GM12892 (cell line): ENCODE measurements at regions not wholly inside any gene's neighbourhood (a gene's known extent, or its start where the extent isn't known, plus 50 kb on each side); places are given as distances from the start of the nearest gene placed in this dataset.

Source experiments
- POLR2AphosphoS5 ChIP-seq: IDR thresholded peaks from 2 replicates; pipeline ENCODE4 v1.6.1; 2011; ENCODE audit warnings: low read depth, low read length, control low read depth
- TAF1 ChIP-seq: IDR thresholded peaks from 2 replicates; pipeline ENCODE4 v1.6.1; 2011; ENCODE audit warnings: low read depth, mild to moderate bottlenecking, control low read depth, low read length, borderline replicate concordance

DNA sequence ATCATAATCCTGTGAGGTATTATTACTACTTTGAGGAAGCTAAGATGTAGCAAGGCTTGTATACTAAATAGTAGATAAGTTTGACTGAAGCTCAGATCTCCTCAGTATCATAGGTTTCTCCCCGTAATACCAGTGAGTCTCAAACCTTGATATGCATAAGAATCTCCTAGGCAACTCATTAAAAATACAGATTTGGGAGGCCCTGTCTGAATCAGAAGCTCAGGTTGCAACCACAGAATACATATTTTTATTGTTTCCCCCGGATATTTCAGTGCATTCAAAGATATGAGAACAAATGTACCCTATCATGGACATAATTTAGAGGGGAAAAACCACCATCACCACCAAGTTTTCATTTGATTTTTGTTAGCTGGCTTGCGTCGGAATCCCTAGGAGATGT lies 242.1 kb upstream of the C2CD4B start:
- TF ChIP-seq POLR2AphosphoS5 (no peak), TAF1 (no peak)
